Liver (tissue), 8 donors: ENCODE measurements at regions not wholly inside any gene's neighbourhood (a gene's known extent, or its start where the extent isn't known, plus 50 kb on each side); places are given as distances from the start of the nearest gene placed in this dataset.

Experiments
- DNase-seq: peaks from one replicate; pipeline ENCODE4 v3.0.0-alpha.2; 2017; ENCODE audit warnings: low spot score
- H3K27ac ChIP-seq, 2 donors: one replicate each; pipeline ENCODE4 v1.7.0; 2013; ENCODE audit warnings: inconsistent platforms in 2 of 2, low read length in 2 of 2, control low read depth in 1 of 2, low read depth in 1 of 2, mild to moderate bottlenecking in 1 of 2
- H3K27me3 ChIP-seq, 4 donors: one replicate each; pipeline versions ENCODE4 v1.6.1 to v1.7.0; 2013; ENCODE audit warnings: low read length in 3 of 4, inconsistent platforms in 1 of 4, mild to moderate bottlenecking in 1 of 4, moderate library complexity in 1 of 4; ENCODE audit not compliant: control insufficient read depth in 4 of 4, insufficient read depth in 4 of 4
- H3K36me3 ChIP-seq, 4 donors: one replicate each; pipeline versions ENCODE4 v1.6.1 to v1.7.0; 2013; ENCODE audit warnings: low read length in 3 of 4, mild to moderate bottlenecking in 3 of 4, low read depth in 1 of 4, moderate library complexity in 1 of 4; ENCODE audit not compliant: control insufficient read depth in 4 of 4, insufficient read depth in 3 of 4
- H3K4me1 ChIP-seq, 4 donors: one replicate each; pipeline versions ENCODE4 v1.6.1 to v1.7.0; 2013; ENCODE audit warnings: low read length in 3 of 4, mild to moderate bottlenecking in 3 of 4, moderate library complexity in 1 of 4; ENCODE audit not compliant: control insufficient read depth in 4 of 4, insufficient read depth in 4 of 4
- H3K4me3 ChIP-seq, 3 donors: one replicate each; pipeline versions ENCODE4 v1.6.1 to v1.7.0; 2013; ENCODE audit warnings: low read length in 3 of 3, control low read depth in 1 of 3, low read depth in 1 of 3, mild to moderate bottlenecking in 1 of 3
- H3K9ac ChIP-seq, 2 donors: one replicate each; pipeline ENCODE4 v1.7.0; 2013; ENCODE audit warnings: low read length in 2 of 2, mild to moderate bottlenecking in 2 of 2, moderate library complexity in 2 of 2, control low read depth in 1 of 2, low read depth in 1 of 2
- H3K9me3 ChIP-seq, 4 donors: one replicate each; pipeline versions ENCODE4 v1.6.1 to v1.7.0; 2013; ENCODE audit warnings: low read length in 3 of 4; ENCODE audit not compliant: control insufficient read depth in 4 of 4
- ATF3 ChIP-seq: IDR thresholded peaks from 2 replicates; pipeline ENCODE4 v1.6.1; 2016; ENCODE audit warnings: antibody characterized with exemption
- CTCF ChIP-seq: fragments of 150-350 bp; IDR thresholded peaks from 2 replicates; pipeline ENCODE4 v1.5.1; 2017; ENCODE audit warnings: improper control_type of control experiment, low read depth, low read length; ENCODE audit not compliant: missing input control
- EGR1 ChIP-seq, 2 donors: IDR thresholded peaks; 2 replicates each; pipeline ENCODE4 v1.6.1; 2016 to 2018; ENCODE audit warnings: antibody characterized with exemption in 2 of 2, low read depth in 2 of 2
- FOXA1 ChIP-seq: IDR thresholded peaks from 2 replicates; pipeline ENCODE4 v1.6.1; 2016; ENCODE audit warnings: antibody characterized with exemption
- FOXA2 ChIP-seq: IDR thresholded peaks from 2 replicates; pipeline ENCODE4 v1.6.1; 2016; ENCODE audit warnings: antibody characterized with exemption
- HNF4G ChIP-seq: IDR thresholded peaks from 2 replicates; pipeline ENCODE4 v1.6.1; 2016; ENCODE audit warnings: antibody characterized with exemption
- JUND ChIP-seq, 2 donors: IDR thresholded peaks; 2 replicates each; pipeline ENCODE4 v1.6.1; 2016; ENCODE audit warnings: antibody characterized with exemption in 2 of 2
- NR2F2 ChIP-seq: IDR thresholded peaks from 2 replicates; pipeline ENCODE4 v1.6.1; 2016; ENCODE audit warnings: antibody characterized with exemption
- REST ChIP-seq: IDR thresholded peaks from 2 replicates; pipeline ENCODE4 v1.6.1; 2016; ENCODE audit warnings: antibody characterized with exemption, mild to moderate bottlenecking
- SP1 ChIP-seq: IDR thresholded peaks from 2 replicates; pipeline ENCODE4 v1.6.1; 2018; ENCODE audit warnings: antibody characterized with exemption, mild to moderate bottlenecking
- TAF1 ChIP-seq: conservative IDR thresholded peaks from 2 replicates; pipeline ENCODE4 v1.6.1; 2016; ENCODE audit warnings: antibody characterized with exemption, mild to moderate bottlenecking
- YY1 ChIP-seq: IDR thresholded peaks from 2 replicates; pipeline ENCODE4 v1.6.1; 2016; ENCODE audit warnings: antibody characterized with exemption, mild to moderate bottlenecking
- ZBTB33 ChIP-seq: IDR thresholded peaks from 2 replicates; pipeline ENCODE4 v1.6.1; 2016; ENCODE audit warnings: antibody characterized with exemption
- WGBS: extraction: QIAGEN DNeasy Blood & Tissue Kit; methylation state at CpG from one replicate; pipeline ENCODE4 v1.1.7; 2013; 5-methylcytosine and 5-hydroxymethylcytosine counted together
- TF ChIP-seq, protein P1 (sequence below): IDR thresholded peaks from 2 replicates; pipeline ENCODE4 v1.6.1; 2016; ENCODE audit warnings: antibody characterized with exemption
- donor health status: healthy.
- donor health status: healthy.
- donor health status: healthy.
- donor health status: healthy.
- donor health status: healthy.

DNA sequence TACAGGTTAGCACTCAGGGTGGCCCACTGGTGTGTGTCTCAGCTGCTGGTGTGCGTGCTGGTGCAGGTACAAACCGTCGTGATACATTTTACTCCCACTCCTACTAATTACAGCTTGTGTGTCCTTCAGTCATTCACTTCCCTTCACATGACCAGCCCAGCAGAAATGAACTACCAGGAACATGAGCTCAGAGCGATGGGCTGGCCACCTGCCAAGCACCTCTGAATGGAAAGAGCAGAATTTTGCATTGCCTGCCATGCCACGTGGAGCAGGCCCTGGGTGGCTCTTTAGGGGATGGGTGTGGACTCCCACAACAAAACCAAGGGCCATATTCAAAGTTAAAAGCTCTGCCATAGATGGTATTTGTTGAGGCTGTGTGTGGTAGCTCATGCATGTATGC, 58.9 kb upstream of the PGM2 start:
- H3K27me3 ChIP-seq = no peaks in the 10 kb centered on the region
- no peak overlapping the region for H3K27ac ChIP-seq
- H3K36me3 ChIP-seq = no peaks in the 10 kb centered on the region
- no peaks in the 10 kb centered on the region for H3K9me3 ChIP-seq
- no peak for TF ChIP-seq TAF1
- TF ChIP-seq EGR1 (IDR thresholded peaks at IDR 0.05; ENCODE audit: low read depth in 2 of 2) = no peak
- no peak for TF ChIP-seq CTCF
- TF ChIP-seq JUND (IDR thresholded peaks at IDR 0.05) = no peak
- no peak for TF ChIP-seq FOXA2
- TF ChIP-seq NR2F2 = no peak
- no peak for TF ChIP-seq YY1
- no peak for TF ChIP-seq HNF4G
- no peak overlapping the region for H3K9ac ChIP-seq
- H3K4me1 ChIP-seq = no peaks in the 10 kb centered on the region
- DNase-seq = peak; percentile 40
- no peak overlapping the region for H3K4me3 ChIP-seq
- WGBS = 70% methylated on average over 5 of the region's 5 CpGs

GRCh38 chr4:37767019-37767418, 59.5 kb upstream of the PGM2 start:
- no peaks in the 10 kb centered on the region for H3K9me3 ChIP-seq
- H3K27me3 ChIP-seq = no peaks in the 10 kb centered on the region
- no peak overlapping the region for H3K4me3 ChIP-seq
- WGBS = 95% methylated on average over 2 of the region's 2 CpGs
- H3K4me1 ChIP-seq = no peaks in the 10 kb centered on the region
- TF ChIP-seq NR2F2 (no peak), YY1 (no peak), TAF1 (no peak)
- TF ChIP-seq, protein P1, sequence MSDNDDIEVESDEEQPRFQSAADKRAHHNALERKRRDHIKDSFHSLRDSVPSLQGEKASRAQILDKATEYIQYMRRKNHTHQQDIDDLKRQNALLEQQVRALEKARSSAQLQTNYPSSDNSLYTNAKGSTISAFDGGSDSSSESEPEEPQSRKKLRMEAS = no peak
- H3K9ac ChIP-seq = no peak overlapping the region
- H3K36me3 ChIP-seq = no peaks in the 10 kb centered on the region
- DNase-seq = no peak
- no peak overlapping the region for H3K27ac ChIP-seq

DNA sequence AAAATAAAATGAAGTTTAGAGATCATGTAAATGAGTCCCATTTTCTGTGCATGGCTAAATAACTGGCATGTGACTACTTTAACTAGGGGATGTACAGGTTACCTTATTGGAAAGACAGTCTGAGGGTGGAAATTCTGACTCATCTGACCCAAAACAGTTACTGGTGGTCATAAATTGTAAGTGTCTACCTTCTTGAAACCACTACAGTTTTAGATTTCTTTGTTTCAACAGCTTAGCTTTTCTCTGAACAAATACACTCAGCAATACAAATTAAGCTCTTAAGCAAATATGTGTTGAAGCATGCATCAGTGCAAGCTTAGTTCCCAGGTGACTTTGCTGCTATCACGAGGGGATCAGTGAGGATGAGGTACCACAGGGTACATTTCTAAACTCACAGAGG, 60.7 kb upstream of the PGM2 start:
- H3K27me3 ChIP-seq = no peaks in the 10 kb centered on the region
- DNase-seq = no peak
- WGBS = 54% methylated on average over 1 of the region's 1 CpG
- H3K9ac ChIP-seq = no peak overlapping the region
- H3K27ac ChIP-seq = no peak overlapping the region
- no peaks in the 10 kb centered on the region for H3K4me1 ChIP-seq
- H3K4me3 ChIP-seq = no peak overlapping the region
- no peaks in the 10 kb centered on the region for H3K9me3 ChIP-seq
- TF ChIP-seq ZBTB33 (no peak), FOXA2 (no peak)
- H3K36me3 ChIP-seq = no peaks in the 10 kb centered on the region

DNA sequence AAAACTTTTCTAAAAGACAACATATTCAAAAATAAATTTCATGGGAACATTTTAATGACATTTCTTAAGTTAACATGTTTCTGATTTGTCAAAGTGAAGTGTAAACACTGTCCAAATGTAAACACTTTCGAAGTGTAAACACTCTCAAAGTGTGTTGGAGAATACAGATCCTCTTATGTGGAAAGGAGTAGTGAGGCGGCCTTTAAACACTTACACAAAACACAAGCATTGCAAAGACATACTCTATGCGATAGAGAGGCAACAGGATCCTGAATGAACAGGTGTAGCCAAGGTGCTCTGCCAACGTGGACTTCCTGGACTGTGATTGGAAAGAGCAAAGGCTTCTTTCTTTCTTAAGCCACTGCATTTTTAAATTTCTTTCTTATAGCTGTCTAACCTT, 62.7 kb upstream of the PGM2 start:
- H3K27ac ChIP-seq = no peak overlapping the region
- DNase-seq = no peak
- peaks cover under 1 to 3% (median 1%) of the 10 kb centered on the region in 4 donors for H3K4me1 ChIP-seq
- no peak overlapping the region for H3K9ac ChIP-seq
- no peaks in the 10 kb centered on the region for H3K36me3 ChIP-seq
- no peak overlapping the region for H3K4me3 ChIP-seq
- 69% methylated on average over 4 of the region's 4 CpGs for WGBS
- H3K27me3 ChIP-seq = no peaks in the 10 kb centered on the region
- H3K9me3 ChIP-seq = no peaks in the 10 kb centered on the region
- TF ChIP-seq TAF1 (no peak), ATF3 (no peak), REST (no peak), HNF4G (no peak), FOXA1 (no peak), JUND (IDR thresholded peaks at IDR 0.05) (no peak), SP1 (no peak), NR2F2 (no peak)
- TF ChIP-seq, protein P1 = no peak
